Body of pancreas (tissue), 4 donors: ENCODE measurements at regions not wholly inside any gene's neighbourhood (a gene's known extent, or its start where the extent isn't known, plus 50 kb on each side); places are given as distances from the start of the nearest gene placed in this dataset.

ENCODE experiments used
- ATAC-seq: fragments of 150-250 bp; one replicate; pipeline ENCODE4 v1.9.1; 2016
- DNase-seq, 4 donors: peaks; one replicate each; pipeline ENCODE4 v3.0.0-alpha.2; 2019
- H3K27ac ChIP-seq, 4 donors: fragments of 200-600 bp; sonication (generic); 1 replicate in 3 of 4; 2 replicates in 1 of 4; pipeline versions ENCODE4 v1.5.1 to v1.6.1; 2016 to 2019; ENCODE audit warnings: mild to moderate bottlenecking in 1 of 4, mixed read lengths in 1 of 4, moderate library complexity in 1 of 4
- H3K27me3 ChIP-seq, 2 donors: fragments of 200-600 bp; sonication (generic); one replicate each; pipeline ENCODE4 v1.6.0; 2016; ENCODE audit warnings: mild to moderate bottlenecking in 1 of 2
- H3K36me3 ChIP-seq, 2 donors: fragments of 200-600 bp; sonication (generic); replicated peaks in 1 of 2; 2 replicates each; pipeline ENCODE4 v1.5.1; 2016; ENCODE audit warnings: low read depth in 2 of 2; ENCODE audit not compliant: insufficient read depth in 1 of 2
- H3K4me1 ChIP-seq: fragments of 200-600 bp; sonication (generic); one replicate; pipeline ENCODE4 v1.6.0; 2016
- H3K4me3 ChIP-seq, 2 donors: fragments of 200-600 bp; sonication (generic); 1 replicate in 1 of 2; 2 replicates in 1 of 2; pipeline ENCODE4 v1.5.1; 2016 to 2019
- H3K9me3 ChIP-seq, 3 donors: fragments of 200-600 bp; sonication (generic); 1 replicate in 2 of 3; 2 replicates in 1 of 3; pipeline ENCODE4 v1.5.1; 2016
- CTCF ChIP-seq, 7 experiments: fragments of 450-650 bp in 4 of 7; fragments of 200-600 bp in 3 of 7; sonication (generic) in 3 of 7; IDR thresholded peaks; one replicate each; pipeline ENCODE4 v1.5.1; 2016 to 2019; ENCODE audit warnings: antibody characterized with exemption in 7 of 7
- POLR2A ChIP-seq, 3 donors: fragments of 450-650 bp; IDR thresholded peaks; one replicate each; pipeline ENCODE4 v1.6.1; 2016; ENCODE audit warnings: antibody characterized with exemption in 3 of 3, mild to moderate bottlenecking in 2 of 3
- WGBS, 2 donors: methylation state at CpG; one replicate each; pipeline ENCODE4 v1.1.5; 2017; 5-methylcytosine and 5-hydroxymethylcytosine counted together
- intact Hi-C: fragments of 100-400 bp; cut with DNase I; formaldehyde crosslinking; loops from one replicate; pipeline ENCODE4 v1.15.1; 2023

GRCh38 chr10:57917019-57917418, 350.7 kb downstream of the IPMK start:
- Histone ChIP-seq H3K36me3 (no peaks in the 10 kb centered on the region), H3K9me3 (no peaks in the 10 kb centered on the region), H3K4me3 (no peak overlapping the region), H3K27ac (no peak overlapping the region), H3K4me1 (no peaks in the 10 kb centered on the region), H3K27me3 (no peaks in the 10 kb centered on the region)
- no peak for TF ChIP-seq POLR2A (IDR thresholded peaks at IDR 0.05)
- no peak for TF ChIP-seq CTCF (IDR thresholded peaks at IDR 0.05)
- intact Hi-C loops, result no loop called here
- no peak for ATAC-seq
- DNase-seq, result no peak

- Histone ChIP-seq H3K9me3 (no peaks in the 10 kb centered on the region), H3K36me3 (no peaks in the 10 kb centered on the region), H3K27ac (no peak overlapping the region), H3K27me3 (no peaks in the 10 kb centered on the region), H3K4me1 (no peaks in the 10 kb centered on the region), H3K4me3 (no peak overlapping the region)
- intact Hi-C loops, result no loop called here
- ATAC-seq (no peak), DNase-seq (no peak)
- 65 to 80% methylated on average over 2 of the region's 2 CpGs for WGBS, 2 donors
- TF ChIP-seq POLR2A (IDR thresholded peaks at IDR 0.05), result no peak
- no peak for TF ChIP-seq CTCF (IDR thresholded peaks at IDR 0.05)
Measured at GRCh38 chr10:57905861-57906260, 361.8 kb downstream of the IPMK start.

GRCh38 chr10:57905010-57905409, 362.7 kb downstream of the IPMK start:
- 83 to 87% methylated on average over 2 of the region's 2 CpGs for WGBS, 2 donors
- TF ChIP-seq CTCF (IDR thresholded peaks at IDR 0.05) (no peak), POLR2A (IDR thresholded peaks at IDR 0.05) (no peak)
- H3K27ac ChIP-seq, result no peak overlapping the region
- intact Hi-C loops, result no loop called here
- no peaks in the 10 kb centered on the region for H3K9me3 ChIP-seq
- H3K36me3 ChIP-seq, result no peaks in the 10 kb centered on the region
- ATAC-seq, result no peak
- H3K4me3 ChIP-seq, result no peak overlapping the region
- H3K4me1 ChIP-seq, result no peaks in the 10 kb centered on the region
- H3K27me3 ChIP-seq, result no peaks in the 10 kb centered on the region
- DNase-seq, result no peak

GRCh38 chr10:57898231-57898630, 369.5 kb downstream of the IPMK start:
- intact Hi-C loops, result no loop called here
- ATAC-seq (peak; percentile 30), DNase-seq (peak in 3 of 4 donors; percentile 15 to 37 (median 27))
- H3K4me3 ChIP-seq, result no peak overlapping the region
- H3K27me3 ChIP-seq, result no peaks in the 10 kb centered on the region
- H3K36me3 ChIP-seq, result no peaks in the 10 kb centered on the region
- 36% methylated on average over 4 of the region's 4 CpGs for WGBS, 2 donors
- no peak overlapping the region for H3K27ac ChIP-seq
- H3K9me3 ChIP-seq, result no peaks in the 10 kb centered on the region
- no peak for TF ChIP-seq POLR2A (IDR thresholded peaks at IDR 0.05)
- no peak for TF ChIP-seq CTCF (IDR thresholded peaks at IDR 0.05)
- H3K4me1 ChIP-seq, result no peaks in the 10 kb centered on the region

- no peak overlapping the region for H3K4me3 ChIP-seq
- TF ChIP-seq CTCF (IDR thresholded peaks at IDR 0.05), result no peak
- no peak for TF ChIP-seq POLR2A (IDR thresholded peaks at IDR 0.05)
- H3K9me3 ChIP-seq, result no peaks in the 10 kb centered on the region
- H3K27me3 ChIP-seq, result no peaks in the 10 kb centered on the region
- DNase-seq (no peak), ATAC-seq (no peak)
- no peaks in the 10 kb centered on the region for H3K4me1 ChIP-seq
- no peak overlapping the region for H3K27ac ChIP-seq
- intact Hi-C loops, result no loop called here
- WGBS, 2 donors, result 60 to 62% methylated on average over 6 of the region's 6 CpGs
- H3K36me3 ChIP-seq, result no peaks in the 10 kb centered on the region
Measured at GRCh38 chr10:57897611-57898010, 370.1 kb downstream of the IPMK start.
